Activated T-cell treated with anti-CD3 and anti-CD28 coated beads for 4 hours (primary cell): ENCODE measurements at regions not wholly inside any gene's neighbourhood (a gene's known extent, or its start where the extent isn't known, plus 50 kb on each side); places are given as distances from the start of the nearest gene placed in this dataset.
A peak's percentile ranks its signal among the peaks of the same experiment; 100 is the strongest.
"Not testable (repeated sequence)": the region's sequence is repeated elsewhere in the genome, so short reads cannot be mapped to it uniquely, and the experiment has no call there.

Experiments used
- DNase-seq: peaks from one replicate; pipeline ENCODE4 v3.0.0-alpha.2; 2020

- DNase-seq: no peak
These were observed 138.1 kb upstream of the PHACTR3 start for GRCh38 chr20:59466107-59466815.

GRCh38 chr20:59468831-59469230, 135.5 kb upstream of the PHACTR3 start:
- DNase-seq: no peak

GRCh38 chr20:59469267-59470252, 134.8 kb upstream of the PHACTR3 start:
- no peak for DNase-seq

GRCh38 chr20:59470521-59470920, 133.8 kb upstream of the PHACTR3 start:
- no peak for DNase-seq

GRCh38 chr20:59471653-59472421, 132.5 kb upstream of the PHACTR3 start:
- DNase-seq: no peak

GRCh38 chr20:59473742-59474141, 130.6 kb upstream of the PHACTR3 start:
- DNase-seq: no peak

- DNase-seq: no peak
These were observed 123.3 kb upstream of the PHACTR3 start for GRCh38 chr20:59481067-59481466.

- no peak for DNase-seq
These were observed 122.8 kb upstream of the PHACTR3 start for GRCh38 chr20:59481477-59482018.

- no peak for DNase-seq
These were observed 121.8 kb upstream of the PHACTR3 start for GRCh38 chr20:59482351-59483187.

- DNase-seq: no peak
These were observed 120.9 kb upstream of the PHACTR3 start for GRCh38 chr20:59483481-59483880.

- no peak for DNase-seq
These were observed 120.1 kb upstream of the PHACTR3 start for GRCh38 chr20:59484228-59484627.

GRCh38 chr20:59485576-59486454, 118.5 kb upstream of the PHACTR3 start:
- no peak for DNase-seq

GRCh38 chr20:59488459-59488858, 115.9 kb upstream of the PHACTR3 start:
- DNase-seq: not testable (repeated sequence)

- DNase-seq: not testable (repeated sequence)
These were observed 113.9 kb upstream of the PHACTR3 start for GRCh38 chr20:59490196-59491004.

GRCh38 chr20:59491884-59492283, 112.5 kb upstream of the PHACTR3 start:
- DNase-seq: no peak

- DNase-seq: no peak
These were observed 110.4 kb upstream of the PHACTR3 start for GRCh38 chr20:59493926-59494325.

- DNase-seq: no peak
These were observed 109.2 kb upstream of the PHACTR3 start for GRCh38 chr20:59495166-59495565.

GRCh38 chr20:59495894-59496510, 108.3 kb upstream of the PHACTR3 start:
- peak; percentile 47 for DNase-seq

- no peak for DNase-seq
These were observed 106.0 kb upstream of the PHACTR3 start for GRCh38 chr20:59498291-59498690.
